ENCODE measurements at regions not wholly inside any gene's neighbourhood (a gene's known extent, or its start where the extent isn't known, plus 50 kb on each side); places are given as distances from the start of the nearest gene placed in this dataset.

DNA sequence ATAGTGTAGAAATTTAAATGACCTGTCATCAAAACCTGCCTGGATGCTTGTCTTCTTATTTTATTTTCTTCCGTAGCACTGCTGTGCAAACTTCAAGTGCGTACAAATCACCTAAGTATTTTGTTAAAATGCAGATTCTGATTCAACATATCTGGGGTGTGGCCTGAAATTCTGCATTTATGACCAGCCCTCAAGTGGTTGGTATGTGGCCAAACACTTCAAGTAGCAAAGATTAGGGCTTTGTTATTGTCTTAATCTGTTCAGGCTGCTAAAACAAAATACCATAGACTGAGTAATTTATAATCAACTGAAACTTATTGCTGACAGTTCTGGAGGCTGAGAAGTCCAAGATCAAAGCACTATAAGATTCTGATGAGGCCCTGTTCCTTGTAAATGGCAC lies 97.6 kb upstream of the LRRC3B start:
- no peak for DNase-seq (ENCODE audit: low spot score)

- no peak for DNase-seq (ENCODE audit: low spot score)
Observed at GRCh38 chr3:26535151-26535550, 87.4 kb upstream of the LRRC3B start.

GRCh38 chr3:26536955-26537354 lies 85.6 kb upstream of the LRRC3B start:
- DNase-seq (ENCODE audit: low spot score) = no peak

GRCh38 chr3:26550413-26550812 lies 72.2 kb upstream of the LRRC3B start:
- no peak for DNase-seq (ENCODE audit: low spot score)

DNA sequence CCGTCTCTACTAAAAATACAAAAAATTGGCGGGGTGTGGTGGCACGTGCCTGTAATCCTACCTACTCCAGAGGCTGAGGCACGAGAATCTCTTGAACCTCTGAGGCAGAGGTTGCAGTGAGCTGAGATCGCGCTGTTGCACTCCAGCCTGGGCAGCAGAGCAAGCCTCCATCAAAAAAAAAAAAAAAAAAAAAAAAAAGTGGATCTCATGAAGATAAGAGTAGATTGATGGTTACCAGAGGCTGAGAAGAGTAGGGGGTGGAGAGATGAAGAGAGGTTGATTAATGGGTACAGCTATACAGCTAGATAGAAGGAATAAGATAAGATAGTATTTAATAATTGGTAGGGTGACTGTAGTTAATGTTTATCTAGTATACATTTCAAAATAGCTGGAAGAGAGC lies 65.9 kb upstream of the LRRC3B start:
- DNase-seq (ENCODE audit: low spot score) = no peak

DNA sequence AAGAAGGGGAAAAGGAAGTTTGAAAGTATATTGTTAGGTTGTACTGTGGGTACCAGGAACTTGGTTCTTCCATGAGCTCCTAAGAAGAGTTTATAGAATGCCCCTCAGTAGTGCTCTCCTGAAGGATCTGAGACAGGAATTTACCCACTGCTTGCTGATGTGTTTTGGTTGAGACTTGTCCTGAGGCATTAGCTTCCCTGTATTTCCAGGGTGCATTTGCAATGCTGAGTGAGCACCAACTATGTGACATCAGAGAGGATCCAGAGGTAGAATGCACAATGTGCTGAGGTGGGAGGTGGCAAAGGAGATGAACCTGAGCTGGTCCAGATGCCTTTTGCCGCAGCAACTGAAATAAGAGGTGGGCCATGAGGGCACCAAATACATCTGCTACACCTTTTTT lies 64.3 kb upstream of the LRRC3B start:
- no peak for DNase-seq (ENCODE audit: low spot score)

DNA sequence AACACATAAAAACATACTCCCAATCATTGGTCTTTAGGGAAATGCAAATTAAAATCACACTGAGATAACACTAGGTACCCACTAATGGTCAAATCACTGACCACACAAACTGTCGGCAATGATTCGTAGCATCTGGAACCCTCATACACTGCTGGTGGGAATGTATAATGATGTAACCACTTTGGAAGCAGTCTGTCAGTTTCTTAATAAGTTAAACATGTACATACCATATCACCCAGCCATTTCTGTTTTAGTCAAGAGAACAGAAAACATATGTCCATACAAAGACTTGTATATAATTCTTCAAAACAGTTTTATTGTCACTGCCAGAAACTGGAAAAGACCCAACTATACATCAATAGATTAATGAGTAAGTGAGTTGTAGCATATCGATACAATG lies 63.3 kb upstream of the LRRC3B start:
- no peak for DNase-seq (ENCODE audit: low spot score)

GRCh38 chr3:26560081-26560480 lies 62.5 kb upstream of the LRRC3B start:
- DNase-seq (ENCODE audit: low spot score) = no peak

- no peak for DNase-seq (ENCODE audit: low spot score)
Observed at GRCh38 chr3:26562021-26562768, 60.4 kb upstream of the LRRC3B start.

Data from Ammon's horn (tissue), 1 donor.